Ishikawa (cell line): ENCODE measurements at regions not wholly inside any gene's neighbourhood (a gene's known extent, or its start where the extent isn't known, plus 50 kb on each side); places are given as distances from the start of the nearest gene placed in this dataset.

ENCODE experiments used
- EGR1 ChIP-seq: IDR thresholded peaks from 2 replicates; pipeline ENCODE4 v1.6.1; 2012
- FOXM1 ChIP-seq: IDR thresholded peaks from 2 replicates; pipeline ENCODE4 v1.6.1; 2012; ENCODE audit warnings: low read depth, borderline replicate concordance
- NFIC ChIP-seq: IDR thresholded peaks from 2 replicates; pipeline ENCODE4 v1.6.1; 2012
- RAD21 ChIP-seq: IDR thresholded peaks from 2 replicates; pipeline ENCODE4 v1.6.1; 2012; ENCODE audit warnings: low read depth
- TEAD4 ChIP-seq: IDR thresholded peaks from 2 replicates; pipeline ENCODE4 v1.6.1; 2012

DNA sequence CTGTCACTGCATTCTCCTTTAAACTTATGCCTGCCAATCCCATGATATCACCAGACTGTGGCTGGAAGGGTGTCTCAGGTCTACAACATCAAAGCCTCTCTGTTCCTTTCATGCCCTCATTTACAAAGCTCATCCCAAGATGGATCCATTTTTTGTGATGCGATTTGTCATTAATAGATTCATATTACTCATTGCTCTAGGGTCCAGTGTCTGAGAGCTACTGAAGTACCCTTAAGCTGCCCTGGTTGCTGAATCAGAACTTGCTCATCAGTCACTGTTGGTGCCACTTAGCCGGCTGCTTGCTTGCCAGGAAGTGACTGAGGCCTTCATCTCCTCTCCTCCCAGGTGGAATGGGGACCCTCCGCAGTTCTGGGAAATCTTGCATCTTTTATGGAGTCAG lies 395.5 kb upstream of the BOD1L1 start:
- TF ChIP-seq RAD21: no peak
- TF ChIP-seq TEAD4: no peak
- no peak for TF ChIP-seq FOXM1
- TF ChIP-seq EGR1: no peak
- no peak for TF ChIP-seq NFIC
